ENCODE measurements at regions not wholly inside any gene's neighbourhood (a gene's known extent, or its start where the extent isn't known, plus 50 kb on each side); places are given as distances from the start of the nearest gene placed in this dataset.

- WGBS, 2 experiments (ENCODE audit: insufficient coverage in 1 of 2, insufficient read length in 1 of 2), result 85 to 100% methylated on average over 1 to 3 of the region's 3 CpGs
- no peak for DNase-seq
- TF ChIP-seq, protein P1, sequence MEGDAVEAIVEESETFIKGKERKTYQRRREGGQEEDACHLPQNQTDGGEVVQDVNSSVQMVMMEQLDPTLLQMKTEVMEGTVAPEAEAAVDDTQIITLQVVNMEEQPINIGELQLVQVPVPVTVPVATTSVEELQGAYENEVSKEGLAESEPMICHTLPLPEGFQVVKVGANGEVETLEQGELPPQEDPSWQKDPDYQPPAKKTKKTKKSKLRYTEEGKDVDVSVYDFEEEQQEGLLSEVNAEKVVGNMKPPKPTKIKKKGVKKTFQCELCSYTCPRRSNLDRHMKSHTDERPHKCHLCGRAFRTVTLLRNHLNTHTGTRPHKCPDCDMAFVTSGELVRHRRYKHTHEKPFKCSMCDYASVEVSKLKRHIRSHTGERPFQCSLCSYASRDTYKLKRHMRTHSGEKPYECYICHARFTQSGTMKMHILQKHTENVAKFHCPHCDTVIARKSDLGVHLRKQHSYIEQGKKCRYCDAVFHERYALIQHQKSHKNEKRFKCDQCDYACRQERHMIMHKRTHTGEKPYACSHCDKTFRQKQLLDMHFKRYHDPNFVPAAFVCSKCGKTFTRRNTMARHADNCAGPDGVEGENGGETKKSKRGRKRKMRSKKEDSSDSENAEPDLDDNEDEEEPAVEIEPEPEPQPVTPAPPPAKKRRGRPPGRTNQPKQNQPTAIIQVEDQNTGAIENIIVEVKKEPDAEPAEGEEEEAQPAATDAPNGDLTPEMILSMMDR (conservative IDR thresholded peaks at IDR 0.05), result no peak
- no peaks in the 10 kb centered on the region for H3K36me3 Mint-ChIP-seq (ENCODE audit: low read depth)
- Histone ChIP-seq H3K27ac (ENCODE audit: low read depth, low read length) (no peak overlapping the region), H3K9ac (ENCODE audit: extremely low read depth, low read length, poor library complexity, severe bottlenecking) (no peak overlapping the region), H3K36me3 (ENCODE audit: control insufficient read depth, insufficient read depth, low read length) (no peaks in the 10 kb centered on the region), H3K27me3 (ENCODE audit: control insufficient read depth, insufficient read depth, low read length, poor library complexity, severe bottlenecking) (no peaks in the 10 kb centered on the region), H3K4me3 (ENCODE audit: low read length) (no peak overlapping the region), H3K9me3 (ENCODE audit: control insufficient read depth, low read length) (no peaks in the 10 kb centered on the region), H3K4me1 (ENCODE audit: control insufficient read depth, insufficient read depth, low read length) (peaks cover 2% of the 10 kb centered on the region)
- H3K4me3 Mint-ChIP-seq, result no peak overlapping the region
- H3K9me3 Mint-ChIP-seq, result no peaks in the 10 kb centered on the region
- no peaks in the 10 kb centered on the region for H3K27me3 Mint-ChIP-seq (ENCODE audit: insufficient read depth)
- H3K27ac Mint-ChIP-seq, result no peak overlapping the region
- H3K4me1 Mint-ChIP-seq, result peaks cover 3% of the 10 kb centered on the region
Measured at GRCh38 chr13:103302676-103303075, 236.5 kb upstream of the SLC10A2 start.

GRCh38 chr13:103299079-103299478, 232.9 kb upstream of the SLC10A2 start:
- no peaks in the 10 kb centered on the region for H3K27me3 ChIP-seq (ENCODE audit: control insufficient read depth, insufficient read depth, low read length, poor library complexity, severe bottlenecking)
- H3K27ac ChIP-seq (ENCODE audit: low read depth, low read length), result no peak overlapping the region
- Mint-ChIP-seq H3K9me3 (peaks cover 8% of the 10 kb centered on the region), H3K36me3 (ENCODE audit: low read depth) (no peaks in the 10 kb centered on the region), H3K4me1 (no peaks in the 10 kb centered on the region), H3K27ac (no peak overlapping the region), H3K4me3 (no peak overlapping the region), H3K27me3 (ENCODE audit: insufficient read depth) (no peaks in the 10 kb centered on the region)
- H3K9me3 ChIP-seq (ENCODE audit: control insufficient read depth, low read length), result peaks cover 4% of the 10 kb centered on the region
- no peak overlapping the region for H3K4me3 ChIP-seq (ENCODE audit: low read length)
- no peak overlapping the region for H3K9ac ChIP-seq (ENCODE audit: extremely low read depth, low read length, poor library complexity, severe bottlenecking)
- no peaks in the 10 kb centered on the region for H3K4me1 ChIP-seq (ENCODE audit: control insufficient read depth, insufficient read depth, low read length)
- DNase-seq, result peak; percentile 80
- whole genome bisulfite sequencing, 2 experiments (ENCODE audit: insufficient coverage in 1 of 2, insufficient read length in 1 of 2), result 91% methylated on average over 3 of the region's 3 CpGs; no CpG with 5 or more reads in 1 of the 2 experiments
- no peaks in the 10 kb centered on the region for H3K36me3 ChIP-seq (ENCODE audit: control insufficient read depth, insufficient read depth, low read length)
- TF ChIP-seq, protein P1 (conservative IDR thresholded peaks at IDR 0.05), result peak; percentile 57

DNA sequence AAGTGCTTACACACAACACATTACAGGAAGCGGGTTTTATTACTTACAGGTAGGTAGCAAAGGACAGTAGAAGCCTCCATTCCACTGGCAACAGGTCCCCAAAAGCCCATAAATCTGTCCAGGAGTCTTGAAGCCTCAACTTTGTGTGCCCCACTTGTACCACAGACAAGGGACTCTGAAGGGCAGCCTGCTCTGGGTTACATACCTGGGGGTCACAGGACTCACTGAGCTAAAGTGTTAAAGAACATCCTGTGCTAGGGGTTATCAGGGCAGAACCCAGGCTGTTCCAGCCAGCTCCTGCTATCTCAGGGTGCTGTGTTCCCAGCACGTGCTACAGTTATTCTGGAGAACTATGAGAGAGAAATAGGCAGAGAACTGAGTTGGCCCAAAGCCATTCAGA, 230.9 kb upstream of the SLC10A2 start:
- no peaks in the 10 kb centered on the region for H3K27me3 ChIP-seq (ENCODE audit: control insufficient read depth, insufficient read depth, low read length, poor library complexity, severe bottlenecking)
- TF ChIP-seq, protein P1 (conservative IDR thresholded peaks at IDR 0.05), result no peak
- peaks cover 4% of the 10 kb centered on the region for H3K9me3 ChIP-seq (ENCODE audit: control insufficient read depth, low read length)
- no peak overlapping the region for H3K4me3 ChIP-seq (ENCODE audit: low read length)
- H3K36me3 ChIP-seq (ENCODE audit: control insufficient read depth, insufficient read depth, low read length), result no peaks in the 10 kb centered on the region
- 86 to 95% methylated on average over 1 to 2 of the region's 2 CpGs for WGBS, 2 experiments (ENCODE audit: insufficient coverage in 1 of 2, insufficient read length in 1 of 2)
- H3K9me3 Mint-ChIP-seq, result peaks cover 8% of the 10 kb centered on the region
- no peaks in the 10 kb centered on the region for H3K27me3 Mint-ChIP-seq (ENCODE audit: insufficient read depth)
- no peak overlapping the region for H3K9ac ChIP-seq (ENCODE audit: extremely low read depth, low read length, poor library complexity, severe bottlenecking)
- H3K4me3 Mint-ChIP-seq, result no peak overlapping the region
- no peaks in the 10 kb centered on the region for H3K4me1 ChIP-seq (ENCODE audit: control insufficient read depth, insufficient read depth, low read length)
- H3K27ac Mint-ChIP-seq, result no peak overlapping the region
- no peaks in the 10 kb centered on the region for H3K36me3 Mint-ChIP-seq (ENCODE audit: low read depth)
- DNase-seq, result no peak
- no peak overlapping the region for H3K27ac ChIP-seq (ENCODE audit: low read depth, low read length)
- peaks cover 1% of the 10 kb centered on the region for H3K4me1 Mint-ChIP-seq

Measured in endodermal cell (in vitro differentiated cells).